Fibroblast of lung (primary cell): ENCODE measurements at regions not wholly inside any gene's neighbourhood (a gene's known extent, or its start where the extent isn't known, plus 50 kb on each side); places are given as distances from the start of the nearest gene placed in this dataset.

Experiments used
- EZH2 ChIP-seq: IDR thresholded peaks from 2 replicates; pipeline ENCODE4 v1.5.1; 2012; ENCODE audit warnings: low read length, control low read depth, mild to moderate bottlenecking; ENCODE audit errors: missing control alignments
- TF ChIP-seq, protein P1 (sequence below), 2 donors: IDR thresholded peaks in 1 of 2; conservative IDR thresholded peaks in 1 of 2; 1 replicate in 1 of 2; 2 replicates in 1 of 2; pipeline ENCODE4 v1.5.1; 2011 to 2012; ENCODE audit warnings: low read length in 2 of 2, control low read depth in 1 of 2, inconsistent platforms in 1 of 2, low read depth in 1 of 2, mild to moderate bottlenecking in 1 of 2

DNA sequence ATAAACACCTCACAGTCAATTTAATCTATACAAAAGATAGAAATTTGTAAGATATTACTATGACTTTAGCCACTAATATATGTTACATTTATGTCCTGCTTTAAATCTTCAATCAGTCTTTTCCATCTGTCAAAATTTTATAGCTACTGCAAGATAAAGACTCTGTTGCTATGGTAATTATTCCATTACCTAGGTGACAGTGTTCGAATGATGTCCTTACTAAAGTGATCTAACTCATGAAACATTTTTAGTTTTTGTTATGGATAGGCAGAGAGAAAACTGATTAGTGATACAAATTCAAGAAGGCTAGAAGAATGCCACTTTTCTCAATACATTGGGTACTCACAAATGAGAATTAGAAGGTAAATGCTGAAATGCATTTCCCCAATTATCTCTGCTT, 359.9 kb upstream of the FSHR start:
- TF ChIP-seq, protein P1, sequence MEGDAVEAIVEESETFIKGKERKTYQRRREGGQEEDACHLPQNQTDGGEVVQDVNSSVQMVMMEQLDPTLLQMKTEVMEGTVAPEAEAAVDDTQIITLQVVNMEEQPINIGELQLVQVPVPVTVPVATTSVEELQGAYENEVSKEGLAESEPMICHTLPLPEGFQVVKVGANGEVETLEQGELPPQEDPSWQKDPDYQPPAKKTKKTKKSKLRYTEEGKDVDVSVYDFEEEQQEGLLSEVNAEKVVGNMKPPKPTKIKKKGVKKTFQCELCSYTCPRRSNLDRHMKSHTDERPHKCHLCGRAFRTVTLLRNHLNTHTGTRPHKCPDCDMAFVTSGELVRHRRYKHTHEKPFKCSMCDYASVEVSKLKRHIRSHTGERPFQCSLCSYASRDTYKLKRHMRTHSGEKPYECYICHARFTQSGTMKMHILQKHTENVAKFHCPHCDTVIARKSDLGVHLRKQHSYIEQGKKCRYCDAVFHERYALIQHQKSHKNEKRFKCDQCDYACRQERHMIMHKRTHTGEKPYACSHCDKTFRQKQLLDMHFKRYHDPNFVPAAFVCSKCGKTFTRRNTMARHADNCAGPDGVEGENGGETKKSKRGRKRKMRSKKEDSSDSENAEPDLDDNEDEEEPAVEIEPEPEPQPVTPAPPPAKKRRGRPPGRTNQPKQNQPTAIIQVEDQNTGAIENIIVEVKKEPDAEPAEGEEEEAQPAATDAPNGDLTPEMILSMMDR (conservative IDR thresholded peaks at IDR 0.05 in 1 of 2, IDR thresholded peaks at IDR 0.05 in 1 of 2; ENCODE audit: low read depth in 1 of 2, low read length in 2 of 2) = no peak
- no peak for TF ChIP-seq EZH2
